SK-N-SH (cell line): ENCODE measurements at regions not wholly inside any gene's neighbourhood (a gene's known extent, or its start where the extent isn't known, plus 50 kb on each side); places are given as distances from the start of the nearest gene placed in this dataset.

ENCODE experiments used
- ELF1 ChIP-seq: IDR thresholded peaks from 2 replicates; pipeline ENCODE4 v1.4.0; 2012
- EP300 ChIP-seq, 2 experiments: IDR thresholded peaks; 2 replicates each; pipeline versions ENCODE4 v1.4.0 to v1.6.1; 2012; ENCODE audit warnings: borderline replicate concordance in 1 of 2, low read depth in 1 of 2, low read length in 1 of 2
- EZH2phosphoT487 ChIP-seq: fragments of 200-600 bp; sonication (generic); IDR thresholded peaks from 2 replicates; pipeline ENCODE4 v1.6.1; 2017; ENCODE audit warnings: low read depth, mixed run types, mild to moderate bottlenecking, antibody characterized with exemption, moderate library complexity, borderline replicate concordance
- RCOR1 ChIP-seq: fragments of 150-350 bp; IDR thresholded peaks from 2 replicates; pipeline ENCODE4 v1.6.1; 2017; ENCODE audit warnings: antibody characterized with exemption, low read length
- TEAD4 ChIP-seq: IDR thresholded peaks from 2 replicates; pipeline ENCODE4 v1.4.0; 2012; ENCODE audit warnings: mild to moderate bottlenecking, borderline replicate concordance; ENCODE audit not compliant: insufficient read depth
- TF ChIP-seq, protein P1 (sequence below): fragments of 200-600 bp; sonication (generic); IDR thresholded peaks from 2 replicates; pipeline ENCODE4 v1.6.1; 2017; ENCODE audit warnings: antibody characterized with exemption, mild to moderate bottlenecking, moderate library complexity
- TF ChIP-seq, protein P2 (sequence below): fragments of 150-350 bp; IDR thresholded peaks from 2 replicates; pipeline ENCODE4 v1.6.1; 2017; ENCODE audit warnings: antibody characterized with exemption, low read length, low read depth, borderline replicate concordance
- TF ChIP-seq, protein P3 (sequence below): IDR thresholded peaks from 2 replicates; pipeline ENCODE4 v1.4.0; 2012; ENCODE audit warnings: low read depth

GRCh38 chr18:24843123-24843522 lies 382.7 kb downstream of the HRH4 start:
- TF ChIP-seq, protein P1, sequence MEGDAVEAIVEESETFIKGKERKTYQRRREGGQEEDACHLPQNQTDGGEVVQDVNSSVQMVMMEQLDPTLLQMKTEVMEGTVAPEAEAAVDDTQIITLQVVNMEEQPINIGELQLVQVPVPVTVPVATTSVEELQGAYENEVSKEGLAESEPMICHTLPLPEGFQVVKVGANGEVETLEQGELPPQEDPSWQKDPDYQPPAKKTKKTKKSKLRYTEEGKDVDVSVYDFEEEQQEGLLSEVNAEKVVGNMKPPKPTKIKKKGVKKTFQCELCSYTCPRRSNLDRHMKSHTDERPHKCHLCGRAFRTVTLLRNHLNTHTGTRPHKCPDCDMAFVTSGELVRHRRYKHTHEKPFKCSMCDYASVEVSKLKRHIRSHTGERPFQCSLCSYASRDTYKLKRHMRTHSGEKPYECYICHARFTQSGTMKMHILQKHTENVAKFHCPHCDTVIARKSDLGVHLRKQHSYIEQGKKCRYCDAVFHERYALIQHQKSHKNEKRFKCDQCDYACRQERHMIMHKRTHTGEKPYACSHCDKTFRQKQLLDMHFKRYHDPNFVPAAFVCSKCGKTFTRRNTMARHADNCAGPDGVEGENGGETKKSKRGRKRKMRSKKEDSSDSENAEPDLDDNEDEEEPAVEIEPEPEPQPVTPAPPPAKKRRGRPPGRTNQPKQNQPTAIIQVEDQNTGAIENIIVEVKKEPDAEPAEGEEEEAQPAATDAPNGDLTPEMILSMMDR = no peak
- TF ChIP-seq EZH2phosphoT487 (no peak), ELF1 (no peak), TEAD4 (no peak), RCOR1 (no peak), EP300 (IDR thresholded peaks at IDR 0.05; ENCODE audit: borderline replicate concordance in 1 of 2, low read depth in 1 of 2, low read length in 1 of 2) (no peak)
- TF ChIP-seq, protein P2, sequence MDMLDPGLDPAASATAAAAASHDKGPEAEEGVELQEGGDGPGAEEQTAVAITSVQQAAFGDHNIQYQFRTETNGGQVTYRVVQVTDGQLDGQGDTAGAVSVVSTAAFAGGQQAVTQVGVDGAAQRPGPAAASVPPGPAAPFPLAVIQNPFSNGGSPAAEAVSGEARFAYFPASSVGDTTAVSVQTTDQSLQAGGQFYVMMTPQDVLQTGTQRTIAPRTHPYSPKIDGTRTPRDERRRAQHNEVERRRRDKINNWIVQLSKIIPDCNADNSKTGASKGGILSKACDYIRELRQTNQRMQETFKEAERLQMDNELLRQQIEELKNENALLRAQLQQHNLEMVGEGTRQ = no peak
- TF ChIP-seq, protein P3, sequence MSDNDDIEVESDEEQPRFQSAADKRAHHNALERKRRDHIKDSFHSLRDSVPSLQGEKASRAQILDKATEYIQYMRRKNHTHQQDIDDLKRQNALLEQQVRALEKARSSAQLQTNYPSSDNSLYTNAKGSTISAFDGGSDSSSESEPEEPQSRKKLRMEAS = no peak
